Left ventricle myocardium superior (tissue), 1 donor: ENCODE measurements at regions not wholly inside any gene's neighbourhood (a gene's known extent, or its start where the extent isn't known, plus 50 kb on each side); places are given as distances from the start of the nearest gene placed in this dataset.

ENCODE experiments used
- ATAC-seq: fragments of 200-7000 bp; cut with Tn5 transposase; one replicate; pipeline ENCODE4 v1.9.1; 2020; ENCODE audit warnings: mild to moderate bottlenecking, moderate library complexity
- DNase-seq: peaks from one replicate; pipeline ENCODE4 v3.0.0-alpha.2; 2020
- intact Hi-C: fragments of 100-400 bp; cut with micrococcal nuclease; formaldehyde crosslinking; loops from one replicate; pipeline ENCODE4 v1.11.0; 2022
- donor health status: DM: no; HTN: yes; CAD: no; lungs with severe emphysema.

DNA sequence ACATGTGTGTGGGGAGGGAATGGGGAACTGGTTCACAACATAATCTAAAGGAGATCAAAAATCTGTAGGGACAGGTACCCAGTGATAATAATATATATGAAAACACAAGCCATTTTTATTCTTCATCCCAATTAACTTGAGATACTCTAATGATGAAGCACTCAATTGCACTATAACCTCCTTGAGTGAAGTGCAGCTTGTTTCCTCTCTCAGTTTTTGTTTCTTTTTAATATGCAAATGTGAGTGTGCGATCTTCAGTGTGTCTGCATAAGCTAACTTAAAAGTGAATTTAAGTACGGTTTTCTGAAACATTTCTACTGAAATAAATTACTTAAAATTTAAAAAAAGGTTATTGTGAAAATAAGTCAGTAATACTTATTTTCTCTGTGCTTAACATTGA, 623.5 kb downstream of the CDH11 start:
- no peak for DNase-seq
- ATAC-seq: no peak
- intact Hi-C loops: no loop called here

DNA sequence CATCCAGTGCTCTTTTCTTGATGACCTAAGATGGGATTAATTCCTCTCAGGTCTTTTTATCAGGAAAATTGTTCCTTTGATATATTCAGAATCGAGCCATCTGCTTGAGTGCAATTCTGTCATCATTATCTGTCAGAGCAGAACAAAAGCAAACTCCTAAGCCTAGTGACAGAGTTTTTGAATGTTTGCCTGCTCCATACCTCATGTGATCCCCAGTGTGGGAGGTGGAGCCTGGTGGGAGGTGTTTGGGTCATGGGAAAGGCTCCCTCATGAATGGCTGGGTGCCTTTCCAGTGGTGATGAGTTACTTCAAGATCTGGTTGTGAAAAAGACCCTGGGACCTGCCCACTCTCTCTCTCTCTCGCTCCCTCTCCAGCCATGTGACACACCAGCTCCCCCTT, 628.2 kb downstream of the CDH11 start:
- no peak for ATAC-seq
- intact Hi-C loops: no loop called here

DNA sequence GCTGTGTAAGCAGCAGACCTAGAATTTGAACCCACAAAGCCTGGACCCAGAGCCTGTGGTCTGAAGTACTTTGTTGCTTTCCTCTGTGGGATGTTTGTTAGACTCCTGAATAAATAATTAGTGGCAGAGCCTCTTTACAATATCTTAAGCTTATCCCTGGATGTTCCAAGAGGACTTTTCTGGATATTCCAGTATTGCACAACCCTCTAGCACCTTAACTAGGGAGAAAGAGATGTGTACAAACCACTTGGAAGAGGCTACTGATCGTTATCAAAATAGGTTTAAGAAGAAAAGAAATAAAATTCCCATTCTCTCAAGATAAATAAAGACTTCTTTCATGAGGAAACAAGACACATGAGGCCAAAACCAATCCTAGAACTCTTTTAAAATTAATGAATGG, 632.4 kb downstream of the CDH11 start:
- ATAC-seq (no peak), DNase-seq (no peak)
- intact Hi-C loops: no loop called here

More for the DNA sequence above, 628.2 kb downstream of the CDH11 start:
- no peak for DNase-seq

DNA sequence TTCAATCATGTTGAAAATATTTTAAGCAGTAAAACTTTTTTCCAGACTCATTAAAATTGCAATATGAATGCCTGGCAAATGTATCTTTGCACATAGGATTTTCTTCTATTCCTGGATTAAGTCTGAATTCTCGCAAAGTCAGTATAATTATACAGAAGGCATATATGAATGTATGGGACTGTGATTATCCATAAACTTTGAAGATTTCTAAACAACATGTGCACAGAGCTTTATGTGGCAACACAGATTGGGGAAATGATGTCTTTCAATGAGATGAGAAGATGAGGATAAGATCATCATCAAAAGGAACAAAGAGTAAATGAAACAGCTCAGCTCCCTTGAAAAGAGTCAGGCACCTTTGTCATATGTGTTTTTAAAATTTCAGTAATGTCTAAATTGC, 635.3 kb downstream of the CDH11 start:
- intact Hi-C loops: no loop called here
- DNase-seq (no peak), ATAC-seq (no peak)

DNA sequence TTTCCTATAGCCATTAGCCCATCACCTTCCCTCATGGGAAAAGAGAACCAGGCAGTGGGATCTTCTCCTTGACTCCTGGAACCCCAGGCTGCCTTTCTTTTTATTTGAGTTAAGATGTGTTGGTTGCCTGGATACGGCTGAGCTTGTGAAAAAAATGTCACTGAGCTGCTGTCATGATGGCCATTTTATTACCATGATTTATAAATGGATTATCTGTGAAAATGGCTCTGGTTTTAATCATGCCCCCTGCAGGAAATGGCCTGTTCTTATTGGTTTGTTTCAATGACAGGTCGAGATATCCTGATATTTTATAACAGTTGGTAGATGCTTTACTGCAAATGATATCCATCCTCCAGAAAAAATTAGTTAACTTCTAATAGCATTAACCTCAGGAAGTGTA, 640.4 kb downstream of the CDH11 start:
- no peak for ATAC-seq

DNA sequence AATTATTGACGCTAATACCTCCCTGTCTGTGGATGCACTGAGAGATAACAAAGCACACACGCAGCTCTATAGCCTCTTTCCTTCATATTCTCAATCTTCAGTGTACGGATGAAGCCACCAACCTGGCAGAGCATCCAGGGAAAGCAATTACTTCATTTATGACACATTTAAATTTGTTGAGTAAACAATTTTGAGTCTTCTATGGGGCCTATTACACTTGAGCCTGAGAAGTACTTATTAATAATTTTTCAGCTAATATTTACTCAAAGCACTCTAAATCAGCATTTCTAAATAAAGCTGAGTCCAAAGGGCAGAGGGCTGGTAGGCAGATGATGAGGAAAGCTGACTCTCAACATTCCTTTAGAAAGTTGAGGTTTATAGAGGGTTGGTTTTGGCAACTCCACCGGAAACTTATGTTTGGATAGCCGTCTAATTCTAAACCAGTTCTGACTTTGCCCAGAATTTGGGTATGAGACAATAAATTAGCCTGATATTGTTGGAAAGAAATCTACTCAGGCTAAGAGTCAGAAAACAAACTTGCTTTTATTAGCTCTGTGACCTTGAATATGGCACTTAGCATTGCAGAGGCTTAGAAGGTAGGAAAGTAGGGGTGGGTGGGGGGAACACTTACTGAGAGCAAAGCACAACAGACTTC, 643.5 kb downstream of the CDH11 start:
- DNase-seq: no peak
- intact Hi-C loops: no loop called here
- no peak for ATAC-seq

More for the DNA sequence above, 640.4 kb downstream of the CDH11 start:
- DNase-seq: no peak
- intact Hi-C loops: no loop called here

DNA sequence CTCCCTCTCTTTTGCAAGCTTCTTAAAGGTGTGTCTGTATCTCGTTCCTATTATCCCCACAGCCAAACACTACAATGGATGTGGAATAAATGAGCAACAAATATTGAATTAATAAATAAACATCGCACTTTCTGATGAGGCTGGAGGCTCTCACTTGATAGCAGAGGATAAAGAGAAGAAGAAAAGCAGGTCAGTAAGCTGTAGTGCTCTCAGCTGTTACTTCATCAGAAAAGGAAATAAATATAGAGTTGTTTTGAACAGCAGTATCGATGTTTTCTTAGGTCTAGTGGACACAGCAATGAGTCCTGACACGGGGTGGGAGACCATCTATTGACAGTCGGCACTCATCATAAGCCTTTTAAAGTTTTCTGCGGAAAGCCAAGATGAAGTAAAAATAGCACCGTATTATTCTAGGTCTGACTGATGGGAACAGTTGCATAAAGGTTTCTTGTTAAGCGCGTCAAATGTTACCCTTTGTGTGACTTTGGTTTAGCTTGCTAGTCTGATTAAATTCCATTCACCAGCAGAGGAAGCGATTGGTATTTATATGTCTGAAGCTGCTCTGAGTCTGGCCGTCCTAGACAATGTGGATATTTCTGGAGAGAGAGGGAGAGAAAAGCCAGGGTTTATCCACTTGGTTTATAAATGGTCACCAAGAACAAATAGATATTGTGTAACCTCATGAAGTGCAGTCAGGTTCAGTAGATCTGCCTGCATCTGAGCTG, 646.1 kb downstream of the CDH11 start:
- DNase-seq (no peak), ATAC-seq (peak; percentile 97)
- intact Hi-C loops: no loop called here

DNA sequence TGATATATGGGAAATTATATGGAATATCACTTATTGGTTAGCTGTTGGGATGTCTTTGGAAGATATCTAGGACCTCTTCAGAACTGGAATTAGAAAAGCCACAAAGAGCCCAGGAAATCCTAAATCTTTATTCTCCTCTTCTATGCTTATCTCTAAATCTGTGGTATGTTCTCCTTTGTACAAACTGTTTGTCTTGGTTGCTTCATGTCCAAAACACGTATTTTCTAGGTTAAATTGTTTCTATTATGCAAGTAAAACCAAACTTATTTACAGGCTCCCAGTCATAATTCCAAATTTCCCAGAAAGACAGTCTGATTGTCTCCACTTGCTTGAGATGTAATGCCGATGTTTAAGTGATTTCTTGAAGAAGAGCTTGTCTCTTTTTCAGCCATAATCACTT, 650.9 kb downstream of the CDH11 start:
- ATAC-seq (no peak), DNase-seq (no peak)
- intact Hi-C loops: no loop called here

DNA sequence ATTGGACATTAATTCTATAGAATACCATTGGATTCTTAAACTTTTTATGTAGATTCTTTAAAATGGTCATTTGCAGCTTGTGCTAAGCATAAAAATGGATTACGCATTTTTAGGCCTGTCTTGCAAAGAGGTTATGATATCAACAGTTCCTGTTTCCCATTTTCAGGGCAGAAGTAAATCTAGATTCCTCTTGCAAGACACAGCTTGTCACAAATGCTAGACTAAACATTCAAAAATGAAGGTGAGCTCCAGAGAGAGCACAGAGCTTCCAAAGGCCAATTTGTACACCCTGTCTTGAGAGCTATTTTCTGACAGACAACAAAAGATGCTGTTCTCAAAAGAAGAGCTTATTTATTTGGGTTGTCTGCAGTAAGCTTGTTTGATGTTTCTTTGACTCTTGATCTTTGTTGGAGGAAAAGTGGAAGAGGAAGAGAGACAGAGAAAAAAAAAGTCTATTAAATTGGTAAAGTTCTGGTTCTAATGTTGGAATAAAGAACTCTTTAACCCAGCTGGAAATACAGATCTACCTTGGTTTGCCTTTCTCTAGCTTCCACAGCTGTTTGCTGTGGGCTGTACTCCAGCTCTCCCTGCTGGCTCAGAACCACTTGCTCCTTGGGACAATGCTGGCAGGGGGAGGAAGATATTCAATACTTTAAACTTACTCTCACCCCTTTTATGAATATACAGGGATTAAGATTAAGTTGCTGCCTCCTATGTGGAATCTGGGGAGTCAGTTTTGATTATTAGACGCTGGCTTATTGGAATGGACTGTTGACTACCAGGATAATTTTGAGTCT, 651.8 kb downstream of the CDH11 start:
- DNase-seq (peak; percentile 54), ATAC-seq (peak; percentile 77)
- intact Hi-C loops: no loop called here

DNA sequence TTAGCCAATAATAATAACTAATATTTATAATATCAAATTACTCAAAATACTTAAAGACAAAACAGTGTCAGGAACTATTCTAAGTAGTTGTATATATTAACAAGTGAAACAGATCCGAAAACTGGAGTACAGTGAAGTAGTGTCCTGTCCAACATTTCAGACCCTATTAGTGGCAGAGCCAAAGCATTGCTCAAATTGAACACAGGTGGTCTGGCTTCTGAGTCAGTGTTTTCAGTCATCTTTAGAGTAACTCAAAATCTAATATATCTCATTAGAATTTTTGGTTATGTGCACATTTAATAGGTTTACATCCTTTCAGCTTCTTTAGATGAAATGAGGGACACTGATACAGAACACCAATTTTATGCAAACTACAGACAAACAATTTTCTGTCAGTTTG, 652.5 kb downstream of the CDH11 start:
- no peak for ATAC-seq

DNA sequence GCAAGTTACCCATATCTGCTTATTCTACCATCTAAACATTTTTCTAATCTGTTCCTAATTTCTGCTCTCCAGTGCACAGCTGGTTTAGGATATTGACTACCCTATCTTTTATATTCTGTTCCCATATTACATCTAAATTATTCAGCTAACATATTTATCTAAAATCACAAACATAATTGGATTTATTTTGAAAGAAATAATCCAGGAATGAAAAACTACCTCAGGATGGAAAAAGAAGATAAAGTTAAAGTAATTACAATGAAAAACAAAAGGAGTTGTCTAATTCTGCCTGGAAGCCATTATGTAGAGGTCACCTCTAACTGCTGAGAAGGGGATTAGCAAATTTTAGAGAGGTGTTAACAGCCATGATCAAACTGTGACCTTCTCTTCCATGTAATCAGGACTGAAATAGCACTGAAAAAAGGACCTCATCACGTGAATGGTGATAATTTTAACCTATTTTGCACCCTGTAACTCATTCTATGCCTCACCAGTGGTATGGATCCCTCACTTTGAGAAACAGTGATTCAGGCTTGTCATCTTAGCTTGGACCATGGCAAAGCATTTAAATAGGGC, 653.3 kb downstream of the CDH11 start:
- DNase-seq (no peak), ATAC-seq (peak; percentile 61)
- intact Hi-C loops: no loop called here

More for the DNA sequence above, 652.5 kb downstream of the CDH11 start:
- intact Hi-C loops: no loop called here
- DNase-seq: no peak

DNA sequence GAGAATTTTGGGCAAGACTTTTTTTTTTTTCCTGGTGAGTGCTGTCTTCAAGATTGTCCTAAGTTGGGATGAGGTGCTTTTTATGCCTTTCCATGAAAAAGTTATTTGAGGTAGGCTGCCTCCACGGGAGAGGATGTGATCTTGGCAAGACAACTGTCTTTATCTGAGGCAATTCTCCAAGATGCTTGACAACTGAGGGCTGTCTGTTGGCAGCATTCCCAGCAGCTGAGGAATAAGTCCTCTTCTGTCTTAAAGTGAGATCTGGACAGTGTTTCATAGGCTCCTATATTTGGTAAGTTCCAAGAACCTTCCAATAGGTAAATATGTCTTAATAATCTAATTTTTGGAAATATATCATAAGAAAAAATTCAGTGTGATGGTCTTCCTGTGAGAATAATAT, 662.0 kb downstream of the CDH11 start:
- intact Hi-C loops: no loop called here
- ATAC-seq (no peak), DNase-seq (peak; percentile 30)

DNA sequence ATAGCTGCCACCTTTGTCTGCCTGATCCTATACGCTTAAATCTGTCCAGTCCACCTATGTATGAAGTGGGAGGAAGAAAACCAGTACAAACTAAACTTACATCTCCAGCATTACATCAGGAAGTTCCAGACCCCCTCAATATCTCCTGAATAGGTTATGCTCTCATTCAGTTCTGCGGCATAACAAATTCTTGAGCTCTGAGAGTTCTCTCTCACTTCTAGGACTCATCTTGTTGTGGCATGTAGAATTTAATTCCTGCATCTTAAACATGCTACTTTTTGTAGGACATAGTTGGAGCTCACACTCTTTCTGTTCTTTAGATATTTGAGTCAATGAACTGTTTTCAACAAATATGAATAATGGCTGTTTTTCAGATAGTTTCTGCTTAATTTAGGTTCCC, 662.5 kb downstream of the CDH11 start:
- intact Hi-C loops: no loop called here
- ATAC-seq: no peak
- DNase-seq: no peak

DNA sequence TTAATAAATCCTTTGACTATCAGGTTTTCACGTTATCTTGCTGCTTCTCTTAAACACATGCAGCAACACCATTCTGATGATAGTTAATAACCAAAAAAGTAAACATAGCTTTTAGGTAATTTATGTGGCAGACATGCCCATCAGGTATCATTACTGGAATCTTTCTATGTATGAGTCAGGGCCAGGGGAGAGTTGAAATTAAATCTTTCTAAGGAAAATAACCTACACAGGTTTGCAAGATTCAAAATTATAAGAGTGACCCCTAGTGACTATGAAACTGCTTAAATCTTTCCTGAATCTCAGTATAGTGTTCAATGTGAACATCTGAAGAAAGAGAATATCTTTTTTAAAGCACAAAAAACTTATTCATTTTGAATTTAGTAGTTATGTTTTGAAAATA, 666.6 kb downstream of the CDH11 start:
- DNase-seq (no peak), ATAC-seq (no peak)
- intact Hi-C loops: no loop called here

DNA sequence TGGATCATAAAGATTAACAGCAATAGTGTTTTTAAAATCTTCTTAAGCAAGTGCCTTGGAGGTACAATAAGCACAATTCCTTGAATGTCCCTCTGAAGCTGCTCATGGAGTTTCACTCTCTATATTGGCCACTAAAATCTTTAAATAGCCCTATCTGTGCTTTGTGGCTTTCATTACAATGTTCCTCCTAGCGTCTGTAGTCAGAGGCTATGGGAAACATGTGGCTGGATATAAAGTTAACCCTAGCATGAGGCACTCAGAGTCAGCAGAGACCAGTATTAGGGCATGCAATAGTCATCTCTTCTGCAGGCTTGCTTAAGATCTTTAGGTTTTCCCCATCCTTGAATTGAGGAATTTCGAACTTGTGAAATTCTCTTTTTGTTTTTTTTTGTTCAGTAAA, 668.2 kb downstream of the CDH11 start:
- peak; percentile 15 for ATAC-seq
- DNase-seq: no peak
- intact Hi-C loops: no loop called here

DNA sequence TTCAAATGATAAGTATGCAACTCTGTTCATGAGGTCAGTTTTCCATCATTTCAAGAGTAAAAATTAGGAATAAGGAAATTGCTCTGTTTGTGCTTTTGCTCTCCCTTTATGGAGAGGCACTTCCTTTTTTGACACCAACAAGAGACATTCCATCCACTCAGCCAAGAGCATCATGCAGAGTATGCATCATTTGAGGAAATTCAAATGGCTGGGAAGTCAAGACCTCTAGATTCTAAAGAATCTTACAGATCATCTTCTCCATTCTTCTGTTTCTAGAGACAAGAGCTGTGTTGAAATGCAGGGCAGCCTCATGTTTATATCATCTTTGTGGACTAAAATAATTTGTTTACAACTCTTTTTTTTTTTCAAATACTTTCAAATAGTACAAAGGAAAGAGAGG, 669.4 kb downstream of the CDH11 start:
- DNase-seq: no peak
- ATAC-seq: no peak
- intact Hi-C loops: no loop called here

DNA sequence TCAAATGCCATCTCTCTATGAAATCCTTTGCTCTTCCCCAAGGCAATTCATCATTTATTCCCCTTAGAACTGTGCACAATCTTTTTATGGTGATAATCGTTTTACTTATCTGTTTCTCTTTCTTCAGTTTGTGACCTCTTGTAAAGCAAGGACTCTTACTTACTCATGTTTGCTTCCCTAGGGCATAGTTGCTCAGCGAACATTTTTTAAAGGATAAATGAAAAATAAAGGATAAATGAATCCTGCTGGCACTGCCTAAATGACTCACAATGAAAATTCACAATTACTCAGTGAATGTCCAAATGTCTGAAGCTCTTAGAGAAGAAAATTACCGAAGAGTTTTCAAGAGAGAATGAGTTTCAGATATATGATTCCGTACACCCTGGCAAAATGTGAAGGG, 671.7 kb downstream of the CDH11 start:
- DNase-seq (no peak), ATAC-seq (no peak)
- intact Hi-C loops: no loop called here

DNA sequence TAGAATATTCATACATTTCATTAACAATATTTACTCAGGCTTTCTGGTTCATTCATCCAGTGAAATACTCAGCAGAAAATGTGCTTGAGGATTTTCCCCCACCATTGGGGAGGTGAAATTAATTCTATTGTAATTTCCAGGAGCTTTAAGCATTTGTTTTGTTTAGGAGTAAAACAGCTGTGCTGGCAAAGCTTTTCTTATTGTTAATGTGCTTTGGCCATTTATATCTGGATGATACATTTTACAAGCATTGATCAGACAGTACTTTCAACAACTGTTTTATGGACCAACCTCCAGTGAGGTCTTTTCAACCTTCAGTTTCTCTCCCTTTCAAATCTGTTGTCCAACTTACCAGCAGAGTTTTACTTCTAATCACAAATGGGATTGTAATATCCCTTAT, 672.4 kb downstream of the CDH11 start:
- ATAC-seq: no peak
- DNase-seq: no peak
- intact Hi-C loops: no loop called here

DNA sequence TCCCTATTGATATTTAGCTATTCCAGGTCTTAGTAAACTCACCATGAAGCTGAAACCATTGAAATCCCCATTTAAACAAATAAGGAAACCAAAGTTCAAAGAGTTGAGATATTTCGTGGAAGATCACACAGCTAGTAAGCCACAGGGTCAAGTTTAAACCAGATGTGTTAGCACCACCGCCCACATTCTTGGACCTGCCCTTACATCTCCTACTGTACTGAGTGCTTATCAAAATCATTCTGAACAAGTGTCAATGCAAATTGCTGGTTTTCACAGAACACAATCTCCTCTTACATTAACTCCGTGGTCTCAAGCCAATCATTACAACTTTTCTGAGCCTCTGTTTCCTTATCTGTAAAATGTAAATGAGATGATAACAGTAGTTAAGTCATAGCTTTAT, 676.2 kb downstream of the CDH11 start:
- DNase-seq (no peak), ATAC-seq (no peak)
- intact Hi-C loops: no loop called here

DNA sequence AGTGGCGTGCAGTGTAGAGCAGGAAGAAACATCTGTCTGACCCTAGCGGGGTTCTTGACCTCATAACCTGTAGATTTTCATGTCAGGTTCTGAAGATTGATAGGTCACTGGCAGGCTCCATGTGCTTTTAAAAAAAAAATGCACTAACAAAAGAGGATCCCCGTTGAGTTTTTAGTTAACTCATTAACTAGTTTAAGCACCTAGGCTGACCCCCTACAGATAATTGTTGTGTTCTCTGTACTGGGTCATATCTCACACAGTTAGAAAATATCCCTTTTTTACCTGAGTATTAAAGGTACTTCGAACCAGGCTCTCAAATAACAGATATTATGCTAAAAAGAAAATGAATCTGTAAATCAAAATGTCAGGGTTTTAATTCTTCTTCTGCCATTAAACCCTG, 676.6 kb downstream of the CDH11 start:
- ATAC-seq (no peak), DNase-seq (no peak)
- intact Hi-C loops: no loop called here
